Right ventricle myocardium superior (tissue), 1 donor: ENCODE measurements at regions not wholly inside any gene's neighbourhood (a gene's known extent, or its start where the extent isn't known, plus 50 kb on each side); places are given as distances from the start of the nearest gene placed in this dataset.

Experiments
- ATAC-seq: fragments of 200-7000 bp; cut with Tn5 transposase; one replicate; pipeline ENCODE4 v1.9.1; 2020; ENCODE audit warnings: mild to moderate bottlenecking; ENCODE audit not compliant: poor library complexity
- DNase-seq: peaks from one replicate; pipeline ENCODE4 v3.0.0-alpha.2; 2020
- intact Hi-C: fragments of 100-400 bp; cut with DNase I; formaldehyde crosslinking; loops from one replicate; pipeline ENCODE4 v1.11.2; 2022
- donor health status: DM: no; HTN: yes; CAD: no; lungs with severe emphysema.

DNA sequence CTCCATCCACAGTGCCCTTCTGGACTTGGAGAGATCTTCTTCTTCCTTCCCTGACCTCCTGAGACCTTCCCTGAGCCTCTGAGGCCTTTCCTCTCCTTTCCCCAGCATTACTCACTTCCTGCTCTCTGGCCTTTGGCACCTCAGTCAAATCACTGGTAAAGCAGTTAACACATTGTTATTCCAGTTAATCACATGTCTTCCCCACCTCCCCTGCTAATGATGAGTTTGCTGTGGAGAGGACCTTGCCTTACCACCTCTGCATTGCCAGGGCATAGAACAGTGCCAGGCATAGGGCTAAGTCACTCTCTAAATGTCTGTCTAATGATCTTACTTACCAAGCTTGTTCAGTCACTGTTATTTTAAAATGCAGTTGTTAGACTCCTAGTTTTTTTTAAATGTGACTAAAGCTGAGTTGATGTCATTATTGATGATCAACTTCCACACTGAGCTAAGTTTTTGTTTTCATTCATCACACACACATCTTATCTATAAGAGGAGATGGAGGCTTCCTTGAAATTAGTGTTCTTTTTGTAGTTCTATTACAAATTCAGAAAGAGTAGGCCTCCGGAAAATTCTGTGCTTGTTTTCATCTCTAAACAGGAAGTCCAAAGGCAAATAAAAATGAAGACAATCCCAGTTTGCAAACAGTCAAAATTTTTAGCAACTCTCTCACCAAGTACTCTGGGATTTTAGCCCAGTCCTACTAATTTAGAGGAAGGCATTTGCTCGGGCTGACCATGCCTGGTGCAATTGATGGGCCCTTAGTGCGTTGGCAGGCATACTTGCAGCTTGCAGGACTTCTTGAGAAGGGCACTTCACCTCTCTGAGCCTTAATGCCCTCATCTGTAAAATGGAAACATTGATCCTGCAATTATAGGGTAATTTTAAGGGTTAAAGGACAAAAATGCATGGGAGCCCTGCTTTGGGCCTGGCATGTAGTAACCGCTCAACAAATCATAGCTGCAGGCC is 113.7 kb upstream of the SPRED2 start:
- intact Hi-C loops = no loop called here
- DNase-seq (no peak), ATAC-seq (peak; percentile 69)

DNA sequence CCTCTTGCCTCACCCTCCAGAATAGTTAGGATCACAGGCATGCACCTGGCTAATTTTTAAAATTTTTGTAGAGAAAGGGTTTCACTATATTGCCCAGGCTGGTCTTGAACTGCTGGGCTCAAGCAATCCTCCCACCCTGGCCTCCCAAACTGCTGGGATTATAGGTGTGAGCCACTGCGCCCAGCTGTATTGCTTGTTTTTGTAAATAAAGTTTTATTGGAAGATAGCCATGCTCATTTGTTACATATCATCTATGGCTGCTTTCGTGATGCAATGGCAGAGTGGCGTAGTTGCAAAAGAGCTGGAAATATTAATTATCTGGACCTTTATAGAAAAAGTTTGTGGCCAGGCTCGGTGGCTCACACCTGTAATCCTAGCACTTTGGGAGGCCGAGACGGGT is 109.4 kb upstream of the SPRED2 start:
- ATAC-seq (no peak), DNase-seq (no peak)
- intact Hi-C loops = no loop called here

DNA sequence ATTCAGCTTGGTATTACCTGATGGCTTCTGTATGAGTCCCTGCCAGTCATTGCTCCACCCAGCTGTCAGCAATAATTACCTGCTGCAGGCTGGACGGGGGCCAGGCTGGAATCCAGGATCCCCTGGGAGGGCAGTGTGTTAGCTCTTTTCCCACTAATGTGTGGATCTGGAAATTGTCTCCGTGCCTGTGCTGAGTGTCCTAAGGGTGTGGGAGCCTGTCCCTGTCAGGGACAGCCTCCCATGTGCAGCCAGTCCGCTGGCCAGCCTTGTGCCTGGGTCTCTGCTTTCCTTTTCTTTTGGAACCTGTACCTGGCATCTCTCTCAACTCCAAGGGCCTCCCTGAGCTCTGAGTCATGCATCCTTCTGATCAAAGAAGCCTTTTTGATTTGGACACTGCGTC is 107.2 kb upstream of the SPRED2 start:
- ATAC-seq (no peak), DNase-seq (no peak)
- intact Hi-C loops = no loop called here

DNA sequence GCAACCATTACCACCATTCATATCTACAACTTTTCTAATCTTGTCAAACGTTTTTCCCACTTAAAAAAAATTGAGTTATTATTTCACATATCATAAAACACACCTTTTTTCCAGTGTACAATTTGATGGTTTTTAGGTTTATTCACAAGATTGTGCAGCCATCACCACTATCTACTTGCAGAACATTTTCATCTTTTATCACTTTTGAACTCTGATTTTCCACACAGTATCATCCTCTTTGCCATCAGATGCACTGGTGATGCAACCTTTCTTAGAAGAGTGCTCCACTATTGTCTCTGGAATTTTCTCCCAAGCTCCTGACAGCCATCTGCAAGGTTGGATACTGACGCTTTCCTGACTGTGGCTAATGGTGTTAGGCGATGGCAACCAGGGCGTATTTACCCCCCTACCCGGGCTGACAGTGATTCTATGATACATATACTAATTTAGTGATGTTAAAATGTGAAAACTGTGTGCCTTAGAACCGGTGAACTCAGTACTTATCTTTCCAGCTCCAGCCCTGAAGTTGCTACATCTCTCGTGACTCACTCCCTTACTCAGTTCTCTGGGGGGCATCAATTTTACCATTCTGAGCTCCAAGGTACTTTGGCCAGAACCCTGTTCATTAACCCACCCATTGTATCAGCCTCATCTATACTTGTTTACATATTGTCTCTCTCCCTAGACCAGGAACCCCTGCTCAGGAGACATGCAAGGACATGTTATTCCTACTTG is 105.4 kb upstream of the SPRED2 start:
- intact Hi-C loops = no loop called here
- ATAC-seq (no peak), DNase-seq (no peak)

DNA sequence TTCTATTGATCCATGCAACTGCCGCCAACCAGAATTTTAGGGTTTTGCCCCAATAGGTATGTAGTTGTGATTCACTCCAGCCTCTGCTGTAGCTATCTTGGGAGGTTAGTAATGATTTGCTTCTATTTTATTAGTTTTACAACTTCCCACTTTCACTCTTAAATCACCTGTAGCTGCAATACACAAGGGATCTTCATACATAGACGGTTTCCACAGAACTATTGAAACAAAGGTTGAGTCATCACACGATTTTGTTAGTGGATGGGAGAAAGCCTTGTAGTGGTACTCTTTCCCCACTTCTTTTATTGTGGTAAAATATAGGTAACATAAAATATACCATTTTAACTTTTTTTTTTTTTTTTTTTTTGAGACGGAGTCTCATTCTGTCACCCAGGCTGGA is 104.2 kb upstream of the SPRED2 start:
- DNase-seq (no peak), ATAC-seq (no peak)
- intact Hi-C loops = no loop called here

DNA sequence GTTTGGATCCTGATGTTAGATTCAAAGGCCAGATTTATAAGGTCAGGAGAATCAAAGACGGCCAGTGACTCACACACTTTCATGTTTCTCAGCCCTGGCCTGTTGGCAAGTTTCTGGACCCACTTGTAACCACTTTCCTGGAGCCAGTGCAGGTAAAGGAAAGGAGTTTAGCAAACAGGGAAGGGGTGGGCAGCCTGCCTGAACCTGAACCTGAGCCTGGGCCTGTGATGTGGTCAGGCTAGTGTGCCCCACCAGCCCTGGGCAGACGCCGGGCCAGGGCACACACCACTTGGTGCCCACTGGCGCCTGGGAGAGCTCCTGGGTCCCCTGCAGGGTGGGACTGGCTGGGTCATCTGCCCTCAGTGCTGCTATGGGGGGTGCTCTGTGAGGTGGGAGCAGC is 100.5 kb upstream of the SPRED2 start:
- DNase-seq (no peak), ATAC-seq (no peak)
- intact Hi-C loops = no loop called here

DNA sequence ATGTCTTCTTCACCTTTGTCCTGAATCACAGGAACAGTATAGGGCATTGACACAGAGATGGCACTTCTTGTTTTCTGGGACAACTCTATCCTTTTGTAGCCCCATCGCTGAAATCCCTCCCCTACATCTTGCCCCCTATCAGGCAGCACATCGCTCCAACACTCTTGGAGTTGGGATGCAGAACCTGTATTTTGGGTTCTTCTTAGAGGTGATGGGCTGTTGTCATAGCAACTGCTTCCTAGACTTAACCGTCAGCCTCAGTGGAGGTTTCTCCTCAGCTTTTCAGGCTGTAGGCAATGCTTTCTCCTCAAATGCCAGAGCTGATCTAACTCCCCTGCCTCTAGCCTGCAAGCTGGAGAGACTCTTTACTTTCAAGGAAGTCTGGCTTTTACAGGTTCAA is 99.9 kb upstream of the SPRED2 start:
- intact Hi-C loops = no loop called here
- no peak for DNase-seq
- ATAC-seq = no peak

DNA sequence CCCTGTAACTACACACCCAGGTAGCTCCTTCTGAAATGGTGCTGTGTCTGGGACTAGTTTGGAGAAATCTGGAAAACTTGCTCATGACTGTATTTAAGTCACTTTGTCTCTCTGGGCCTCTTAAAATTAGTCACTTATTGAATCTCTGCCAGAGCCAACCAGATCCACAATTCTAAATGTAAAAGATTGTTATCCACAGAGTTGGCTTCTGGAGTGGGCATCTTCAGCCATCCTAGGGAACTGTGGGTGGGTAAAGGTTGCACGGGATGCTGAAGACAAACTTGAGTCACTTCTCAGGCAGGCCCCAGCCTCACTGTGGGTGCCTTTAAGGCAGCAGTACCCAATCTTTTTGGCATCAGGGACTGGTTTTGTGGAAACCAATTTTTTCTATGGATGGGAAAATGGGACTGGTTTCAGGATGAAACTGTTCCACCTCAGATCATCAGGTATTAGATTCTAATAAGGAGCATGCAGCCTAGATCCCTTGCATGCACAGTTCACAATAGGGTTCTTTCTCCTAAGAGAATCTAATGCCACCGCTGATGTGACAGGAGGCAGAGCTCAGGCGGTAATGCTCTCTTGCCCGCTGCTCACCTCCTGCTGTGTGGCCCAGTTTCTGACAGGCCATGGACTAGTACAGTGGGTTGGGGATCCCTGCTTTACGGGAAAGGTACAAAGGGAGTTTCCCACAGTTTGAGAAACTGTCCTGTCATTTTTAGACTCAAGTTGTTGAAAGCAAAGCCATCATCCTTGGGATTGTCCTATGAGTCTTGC is 98.3 kb upstream of the SPRED2 start:
- intact Hi-C loops = no loop called here

DNA sequence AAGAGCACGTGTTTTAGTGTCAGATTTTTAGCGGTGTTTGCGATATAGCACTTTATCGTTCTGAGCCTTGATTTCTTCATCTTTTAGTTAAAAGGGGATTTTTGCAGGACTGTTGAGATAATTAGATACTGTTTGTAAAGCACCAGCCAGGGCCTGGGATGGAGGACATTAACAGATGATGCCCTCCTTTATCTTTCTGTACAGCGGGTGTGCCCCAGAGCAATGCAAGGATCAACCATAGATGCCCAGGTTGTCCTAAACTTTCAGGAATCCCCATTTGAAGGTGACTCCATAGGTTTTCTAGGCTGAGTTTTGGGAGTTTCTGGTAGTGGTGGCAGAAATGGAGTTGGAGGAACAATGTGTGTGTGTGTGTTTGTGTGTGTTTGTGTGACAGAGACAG is 97.0 kb upstream of the SPRED2 start:
- intact Hi-C loops = no loop called here
- no peak for ATAC-seq

More for the DNA sequence above, 98.3 kb upstream of the SPRED2 start:
- no peak for ATAC-seq
- DNase-seq = no peak

DNA sequence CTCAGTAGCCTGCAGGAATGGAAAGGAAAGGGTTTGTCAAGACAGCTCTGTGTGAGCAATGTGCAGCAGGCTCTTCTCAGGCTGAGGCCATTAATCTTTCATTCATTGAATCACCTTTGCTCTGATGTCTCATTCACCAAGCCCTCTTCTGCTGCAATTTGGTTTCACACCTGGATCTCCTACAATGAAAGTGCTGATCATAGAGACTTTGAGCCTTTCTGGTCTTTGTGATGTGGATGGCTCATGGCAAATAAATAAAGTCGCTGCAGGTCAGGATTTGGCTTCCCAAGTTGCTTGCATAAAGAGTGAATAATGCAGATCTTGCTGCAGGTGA is 95.8 kb upstream of the SPRED2 start:
- intact Hi-C loops = no loop called here
- DNase-seq (no peak), ATAC-seq (no peak)

More for the DNA sequence above, 97.0 kb upstream of the SPRED2 start:
- DNase-seq = no peak

DNA sequence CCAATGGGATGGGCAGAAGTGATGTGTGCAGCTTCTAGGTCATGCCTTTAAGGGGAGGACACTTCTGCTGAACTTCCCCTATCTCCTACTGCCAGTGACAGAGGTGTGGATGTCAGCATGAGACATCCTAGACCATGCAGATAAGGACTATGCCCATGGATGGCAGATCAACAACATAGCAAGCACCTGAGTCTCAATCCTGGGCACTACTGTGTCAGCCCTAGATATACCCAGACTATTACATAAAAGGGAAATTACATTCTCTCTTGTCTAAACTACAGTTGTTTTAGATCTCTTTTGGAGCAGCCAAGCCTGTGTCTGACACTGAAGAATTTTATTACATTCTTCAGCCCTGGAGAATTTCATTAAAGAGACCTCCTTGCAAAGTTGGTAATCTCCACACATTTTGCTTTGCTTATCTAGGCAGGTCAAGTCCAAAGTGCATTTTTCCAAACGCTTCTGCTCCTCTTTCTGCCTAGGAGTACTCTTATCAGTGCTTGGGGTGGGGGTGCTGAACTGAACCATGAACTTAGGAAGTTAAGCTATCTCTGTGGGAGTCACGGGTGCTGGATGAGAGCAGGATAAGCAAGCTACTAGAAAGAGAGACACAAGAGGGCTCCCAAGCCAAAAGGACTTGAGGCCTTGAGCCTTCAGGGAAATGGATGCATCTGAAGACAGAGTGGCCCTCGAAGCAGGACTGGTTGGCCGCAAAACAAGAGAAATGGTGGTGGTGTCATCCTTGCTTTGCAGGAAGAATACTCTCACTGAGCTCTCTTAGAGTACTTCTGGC is 95.2 kb upstream of the SPRED2 start:
- ATAC-seq (no peak), DNase-seq (no peak)
- intact Hi-C loops = no loop called here

DNA sequence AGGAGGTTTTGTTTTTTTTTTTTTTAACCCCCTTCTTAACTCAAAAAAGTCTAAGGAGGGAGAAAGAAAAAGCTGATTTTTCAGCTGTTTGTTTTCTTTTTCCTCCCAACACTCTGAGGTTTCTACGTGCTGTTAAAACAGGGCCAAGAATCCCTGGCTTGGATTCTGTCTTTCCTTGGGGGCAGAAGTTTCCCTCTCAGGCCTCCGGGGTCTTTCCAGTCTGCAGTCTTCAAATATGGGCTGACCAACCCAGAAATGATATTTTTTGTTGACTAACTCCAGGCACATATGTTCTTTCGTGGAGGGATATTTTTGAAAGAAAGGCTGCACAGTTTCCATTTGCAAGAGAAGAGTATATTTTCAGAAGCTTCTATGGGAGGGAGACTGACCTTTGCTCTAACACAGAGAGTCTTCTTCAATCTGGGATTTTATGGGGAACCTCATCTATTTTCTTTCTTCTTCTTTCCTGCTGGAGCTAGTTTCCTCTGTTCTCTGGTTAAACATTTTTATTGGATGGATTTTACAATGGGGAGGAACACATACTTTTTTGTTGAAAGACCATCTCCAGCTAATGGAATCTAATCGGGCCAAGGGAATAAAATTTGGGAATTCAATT is 93.3 kb upstream of the SPRED2 start:
- DNase-seq (no peak), ATAC-seq (no peak)
- intact Hi-C loops = no loop called here

DNA sequence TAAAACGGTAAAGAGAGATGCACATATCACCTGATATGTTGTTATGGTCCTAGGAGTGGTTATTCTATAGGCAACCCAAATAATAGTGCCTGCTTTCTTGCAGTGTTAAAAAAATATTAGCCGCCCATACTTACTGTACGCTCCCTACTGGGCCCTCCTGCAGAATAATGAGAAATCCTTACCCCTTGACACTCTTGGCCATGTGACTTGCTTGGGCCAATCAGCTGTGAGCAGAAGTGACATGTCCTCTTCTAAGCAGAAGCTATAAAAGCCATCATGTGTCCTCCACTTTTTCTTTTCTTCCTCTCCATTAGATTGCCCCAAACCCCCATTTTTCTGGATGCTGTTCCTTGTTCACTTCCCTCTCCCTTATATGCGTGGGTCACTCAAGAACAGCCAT is 90.5 kb upstream of the SPRED2 start:
- ATAC-seq = no peak
- no peak for DNase-seq
- intact Hi-C loops = no loop called here

DNA sequence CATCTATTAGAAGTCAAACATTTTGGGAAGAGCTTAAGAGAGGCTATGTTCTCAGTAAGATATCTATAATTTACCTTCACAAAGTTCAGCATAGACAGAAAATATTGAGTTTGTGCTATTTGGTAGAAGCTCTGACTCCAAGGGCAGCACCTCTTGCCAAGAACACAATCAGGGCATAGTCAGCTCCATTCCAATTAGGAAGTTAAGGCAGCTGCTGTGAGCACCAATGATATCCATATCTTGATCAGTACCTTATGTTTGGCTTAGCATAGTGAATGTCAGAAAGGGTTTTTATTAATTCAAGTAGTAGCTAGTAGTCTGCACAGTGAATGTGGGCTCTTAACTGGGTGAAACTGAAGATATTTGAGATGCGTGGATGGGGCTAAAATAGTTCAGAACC is 86.4 kb upstream of the SPRED2 start:
- DNase-seq (no peak), ATAC-seq (no peak)
- intact Hi-C loops = no loop called here

DNA sequence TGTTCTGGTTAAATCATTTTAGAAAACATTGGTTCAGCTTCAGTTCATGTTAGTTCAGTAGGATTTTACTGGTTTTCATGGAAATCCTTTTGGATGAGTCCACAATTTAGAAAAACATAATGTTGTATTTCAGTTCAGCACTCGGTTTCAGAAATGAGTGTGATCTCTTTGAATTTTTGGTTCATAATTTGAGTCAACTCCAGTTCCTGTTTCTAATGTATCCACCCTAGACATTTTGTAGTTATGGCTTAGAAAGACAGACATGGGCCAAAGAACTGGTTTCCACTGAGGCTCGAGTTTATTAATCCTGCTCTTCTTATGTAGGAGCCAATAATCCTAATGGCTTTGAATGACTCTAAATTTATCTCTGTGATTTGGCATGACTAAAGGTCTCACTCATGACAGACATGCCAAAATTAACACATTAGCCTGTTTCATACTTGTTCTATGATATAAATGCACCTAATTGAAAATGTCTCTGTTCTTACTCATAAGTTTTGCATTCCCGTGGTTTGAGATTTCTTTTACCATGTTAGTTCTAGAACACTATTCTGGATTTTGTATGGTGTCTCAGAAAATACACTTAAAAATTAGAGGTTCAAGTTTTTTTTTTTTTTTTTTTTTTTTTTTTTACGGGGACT is 82.3 kb upstream of the SPRED2 start:
- ATAC-seq (no peak), DNase-seq (no peak)
- intact Hi-C loops = no loop called here

DNA sequence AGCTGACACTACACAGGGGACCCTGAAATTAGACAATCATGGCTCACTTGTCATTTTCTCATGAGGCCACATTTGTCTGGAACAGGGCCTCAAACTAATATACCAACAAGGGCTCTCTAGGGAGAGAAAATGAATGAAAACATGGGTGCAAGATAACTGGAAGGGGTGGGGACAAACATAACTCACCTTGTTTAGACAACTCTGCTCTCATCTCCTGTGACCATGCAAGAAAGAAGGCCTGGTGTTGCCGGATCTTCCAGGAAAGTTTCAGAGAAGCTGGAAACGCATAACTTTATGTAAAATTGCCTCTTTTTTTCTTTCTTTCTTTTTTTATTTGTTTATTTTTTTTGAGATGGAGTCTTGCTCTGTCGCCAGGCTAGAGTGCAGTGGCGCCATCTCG is 80.4 kb upstream of the SPRED2 start:
- intact Hi-C loops = no loop called here
- ATAC-seq (no peak), DNase-seq (no peak)

DNA sequence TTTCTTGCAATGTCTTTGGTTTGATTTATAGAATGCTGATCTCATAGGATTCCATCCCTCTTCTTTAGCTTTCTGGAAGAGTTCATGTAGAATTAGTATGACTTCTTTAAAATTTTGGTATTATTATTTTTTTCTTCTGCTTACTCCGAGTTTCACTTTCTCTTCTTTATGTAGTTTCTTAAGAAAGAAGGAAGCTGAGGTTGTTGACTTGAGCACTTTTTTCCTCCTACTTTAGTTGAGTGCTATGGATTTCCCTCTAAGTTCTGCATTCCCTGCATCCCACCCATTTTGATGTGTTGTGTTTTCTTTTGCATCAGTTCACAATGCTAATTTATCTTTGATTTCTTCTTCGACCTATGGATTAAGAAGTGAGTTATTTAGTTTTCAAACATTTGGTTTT is 78.9 kb upstream of the SPRED2 start:
- DNase-seq (no peak), ATAC-seq (no peak)
- intact Hi-C loops = no loop called here

DNA sequence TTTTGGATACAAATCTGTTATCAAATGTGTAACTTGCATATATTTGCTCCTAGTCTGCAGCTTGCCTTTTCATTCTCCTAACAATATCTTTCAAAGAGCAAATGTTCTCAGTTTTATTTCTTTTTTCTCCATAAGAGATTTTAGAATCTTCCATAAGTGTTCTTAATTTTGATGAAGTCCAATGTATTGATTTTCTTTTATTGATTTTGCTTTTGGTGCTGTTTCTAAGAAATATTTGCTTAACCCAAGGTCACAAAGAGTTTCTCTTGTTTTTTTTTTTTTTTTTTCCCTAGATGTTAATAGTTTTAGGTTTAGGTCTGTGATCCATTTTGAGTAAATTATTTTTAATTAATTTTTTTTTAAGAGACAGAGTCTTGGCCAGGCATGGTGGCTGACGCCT is 75.8 kb upstream of the SPRED2 start:
- intact Hi-C loops = no loop called here

More for the DNA sequence above, 75.8 kb upstream of the SPRED2 start:
- ATAC-seq (no peak), DNase-seq (no peak)
